Hepatocyte (in vitro differentiated cells): ENCODE measurements at regions not wholly inside any gene's neighbourhood (a gene's known extent, or its start where the extent isn't known, plus 50 kb on each side); places are given as distances from the start of the nearest gene placed in this dataset.

ENCODE experiments used
- DNase-seq: peaks from one replicate; pipeline ENCODE4 v3.0.0-alpha.2; 2016; ENCODE audit warnings: low spot score
- H2AFZ ChIP-seq: fragments of 200-600 bp; sonication (generic); 2 replicates; pipeline ENCODE4 v1.6.0; 2016; ENCODE audit warnings: antibody characterized with exemption, mild to moderate bottlenecking
- H3K27ac ChIP-seq: fragments of 200-600 bp; sonication (generic); 2 replicates; pipeline ENCODE4 v1.5.1; 2016; ENCODE audit warnings: mild to moderate bottlenecking
- H3K27me3 ChIP-seq: fragments of 200-600 bp; sonication (generic); 2 replicates; pipeline ENCODE4 v1.6.1; 2016
- H3K36me3 ChIP-seq: fragments of 200-600 bp; sonication (generic); replicated peaks from 2 replicates; pipeline ENCODE4 v1.5.1; 2016; ENCODE audit warnings: low read depth; ENCODE audit not compliant: insufficient read depth
- H3K4me1 ChIP-seq: fragments of 200-600 bp; sonication (generic); 2 replicates; pipeline ENCODE4 v1.5.1; 2016; ENCODE audit warnings: mild to moderate bottlenecking, moderate library complexity; ENCODE audit not compliant: insufficient read depth
- H3K4me2 ChIP-seq: fragments of 200-600 bp; sonication (generic); 2 replicates; pipeline ENCODE4 v1.6.0; 2016
- H3K4me3 ChIP-seq: fragments of 200-600 bp; sonication (generic); 2 replicates; pipeline ENCODE4 v1.5.1; 2016; ENCODE audit warnings: mild to moderate bottlenecking
- H3K79me2 ChIP-seq: fragments of 200-600 bp; sonication (generic); 2 replicates; pipeline ENCODE4 v1.6.0; 2017; ENCODE audit warnings: mild to moderate bottlenecking
- H3K9me2 ChIP-seq: fragments of 200-600 bp; sonication (generic); replicated peaks from 2 replicates; pipeline ENCODE4 v1.6.0; 2017; ENCODE audit warnings: mild to moderate bottlenecking; ENCODE audit not compliant: insufficient read depth
- H3K9me3 ChIP-seq: fragments of 200-600 bp; sonication (generic); 2 replicates; pipeline ENCODE4 v1.5.1; 2016; ENCODE audit warnings: low read depth, mild to moderate bottlenecking
- H4K20me1 ChIP-seq: fragments of 200-600 bp; sonication (generic); 2 replicates; pipeline ENCODE4 v1.6.0; 2016; ENCODE audit warnings: mild to moderate bottlenecking; ENCODE audit not compliant: insufficient read depth, poor library complexity, severe bottlenecking
- CTCF ChIP-seq: fragments of 200-600 bp; sonication (generic); IDR thresholded peaks from 2 replicates; pipeline ENCODE4 v1.5.1; 2016; ENCODE audit warnings: antibody characterized with exemption, mild to moderate bottlenecking; ENCODE audit not compliant: poor library complexity
- EZH2 ChIP-seq: fragments of 200-600 bp; sonication (generic); IDR thresholded peaks from 2 replicates; pipeline ENCODE4 v1.6.1; 2016; ENCODE audit warnings: antibody characterized with exemption, mild to moderate bottlenecking, borderline replicate concordance
- EZH2phosphoT487 ChIP-seq: fragments of 200-600 bp; sonication (generic); IDR thresholded peaks from one replicate; pipeline ENCODE4 v1.6.1; 2018; ENCODE audit warnings: antibody characterized with exemption, mild to moderate bottlenecking, low read depth, moderate library complexity; ENCODE audit not compliant: unreplicated experiment, severe bottlenecking
- WGBS: methylation state at CpG from one replicate; pipeline ENCODE4 v1.1.6; 2016; ENCODE audit warnings: low lambda C conversion rate; ENCODE audit errors: missing lambda C conversion rate; 5-methylcytosine and 5-hydroxymethylcytosine counted together

GRCh38 chr6:156471000-156471399 lies 306.2 kb upstream of the ARID1B start:
- Histone ChIP-seq H3K9me2 (no peaks in the 10 kb centered on the region), H3K4me2 (no peak overlapping the region), H3K27me3 (no peaks in the 10 kb centered on the region), H3K27ac (no peak overlapping the region), H3K79me2 (no peaks in the 10 kb centered on the region), H3K4me1 (no peaks in the 10 kb centered on the region), H3K9me3 (no peaks in the 10 kb centered on the region), H3K4me3 (no peak overlapping the region), H4K20me1 (no peaks in the 10 kb centered on the region), H3K36me3 (no peaks in the 10 kb centered on the region), H2AFZ (no peak overlapping the region)
- TF ChIP-seq EZH2phosphoT487 (no peak), EZH2 (no peak), CTCF (no peak)
- DNase-seq, result no peak

GRCh38 chr6:156464100-156464878 lies 312.9 kb upstream of the ARID1B start:
- H3K4me3 ChIP-seq, result no peak overlapping the region
- no peaks in the 10 kb centered on the region for H3K9me3 ChIP-seq
- no peak overlapping the region for H2AFZ ChIP-seq
- H3K27ac ChIP-seq, result no peak overlapping the region
- H4K20me1 ChIP-seq, result no peaks in the 10 kb centered on the region
- 70% methylated on average over 7 of the region's 7 CpGs for WGBS
- DNase-seq, result no peak
- H3K4me1 ChIP-seq, result no peaks in the 10 kb centered on the region
- H3K4me2 ChIP-seq, result no peak overlapping the region
- no peaks in the 10 kb centered on the region for H3K27me3 ChIP-seq
- TF ChIP-seq EZH2phosphoT487 (no peak), EZH2 (no peak), CTCF (no peak)
- no peaks in the 10 kb centered on the region for H3K9me2 ChIP-seq
- no peaks in the 10 kb centered on the region for H3K36me3 ChIP-seq
- H3K79me2 ChIP-seq, result no peaks in the 10 kb centered on the region

- Histone ChIP-seq H3K36me3 (no peaks in the 10 kb centered on the region), H3K79me2 (no peaks in the 10 kb centered on the region), H3K27me3 (no peaks in the 10 kb centered on the region), H3K4me2 (no peak overlapping the region), H3K4me1 (no peaks in the 10 kb centered on the region), H3K27ac (no peak overlapping the region), H2AFZ (no peak overlapping the region), H3K9me3 (no peaks in the 10 kb centered on the region), H4K20me1 (no peaks in the 10 kb centered on the region), H3K4me3 (no peak overlapping the region), H3K9me2 (no peaks in the 10 kb centered on the region)
- 63% methylated on average over 2 of the region's 2 CpGs for WGBS
- TF ChIP-seq EZH2phosphoT487 (no peak), EZH2 (no peak), CTCF (no peak)
- DNase-seq, result no peak
Measured at GRCh38 chr6:156461647-156462046, 315.5 kb upstream of the ARID1B start.

- no peak for TF ChIP-seq EZH2phosphoT487
- TF ChIP-seq EZH2, result no peak
- TF ChIP-seq CTCF, result no peak
- H3K27me3 ChIP-seq, result no peaks in the 10 kb centered on the region
- no peaks in the 10 kb centered on the region for H3K4me1 ChIP-seq
- no peaks in the 10 kb centered on the region for H3K9me3 ChIP-seq
- H3K27ac ChIP-seq, result no peak overlapping the region
- H3K9me2 ChIP-seq, result no peaks in the 10 kb centered on the region
- no peak for DNase-seq
- no peaks in the 10 kb centered on the region for H4K20me1 ChIP-seq
- no peaks in the 10 kb centered on the region for H3K36me3 ChIP-seq
- H3K79me2 ChIP-seq, result no peaks in the 10 kb centered on the region
- H3K4me2 ChIP-seq, result no peak overlapping the region
- H2AFZ ChIP-seq, result no peak overlapping the region
- no peak overlapping the region for H3K4me3 ChIP-seq
Measured at GRCh38 chr6:156457601-156458000, 319.6 kb upstream of the ARID1B start.
